ENCODE measurements at regions not wholly inside any gene's neighbourhood (a gene's known extent, or its start where the extent isn't known, plus 50 kb on each side); places are given as distances from the start of the nearest gene placed in this dataset.

GRCh38 chr17:6179017-6179416 lies 108.8 kb downstream of the WSCD1 start:
- peaks cover 3% of the 10 kb centered on the region for H3K36me3 Mint-ChIP-seq (ENCODE audit: low read depth, unreplicated experiment)
- H3K27ac Mint-ChIP-seq (ENCODE audit: unreplicated experiment): no peak overlapping the region
- H3K36me3 ChIP-seq (ENCODE audit: insufficient read depth, low read length): no peaks in the 10 kb centered on the region

GRCh38 chr17:6177941-6178694 lies 107.9 kb downstream of the WSCD1 start:
- Mint-ChIP-seq H3K4me1 (ENCODE audit: low read depth, unreplicated experiment) (no peaks in the 10 kb centered on the region), H3K36me3 (ENCODE audit: low read depth, unreplicated experiment) (peaks cover 3% of the 10 kb centered on the region), H3K27ac (ENCODE audit: unreplicated experiment) (no peak overlapping the region), H3K27me3 (ENCODE audit: low read depth, unreplicated experiment) (peaks cover 42% of the 10 kb centered on the region), H3K4me3 (ENCODE audit: unreplicated experiment) (no peak overlapping the region), H3K9me3 (ENCODE audit: unreplicated experiment) (peaks cover 3% of the 10 kb centered on the region)
- Histone ChIP-seq H2AFZ (ENCODE audit: low read depth, low read length) (no peak overlapping the region), H3K9me3 (ENCODE audit: insufficient read depth, low read depth, low read length) (no peaks in the 10 kb centered on the region), H3K27me3 (ENCODE audit: insufficient read depth, low read length) (peaks cover 2% of the 10 kb centered on the region), H3K27ac (ENCODE audit: low read depth, low read length) (no peak overlapping the region), H3K9ac (ENCODE audit: low read length) (no peak overlapping the region), H3K79me2 (ENCODE audit: insufficient read depth, low read length) (no peaks in the 10 kb centered on the region), H3K36me3 (ENCODE audit: insufficient read depth, low read length) (no peaks in the 10 kb centered on the region), H3K4me2 (ENCODE audit: low read length) (no peak overlapping the region), H3K4me1 (ENCODE audit: insufficient read depth, low read length) (no peaks in the 10 kb centered on the region), H3K4me3 (ENCODE audit: insufficient read depth, low read depth, low read length) (no peak overlapping the region), H4K20me1 (ENCODE audit: insufficient read depth, low read length) (no peaks in the 10 kb centered on the region)
- TF ChIP-seq EZH2 (IDR thresholded peaks at IDR 0.05; ENCODE audit: insufficient read depth, low read length) (no peak), CTCF (IDR thresholded peaks at IDR 0.05; ENCODE audit: insufficient read depth, low read depth, low read length) (no peak)
- DNase-seq (ENCODE audit: low read depth) (no peak), FAIRE-seq (no peak)

More at GRCh38 chr17:6179017-6179416, 108.8 kb downstream of the WSCD1 start:
- FAIRE-seq (no peak), DNase-seq (ENCODE audit: low read depth) (no peak)
- Mint-ChIP-seq H3K4me1 (ENCODE audit: low read depth, unreplicated experiment) (no peaks in the 10 kb centered on the region), H3K9me3 (ENCODE audit: unreplicated experiment) (peaks cover 3% of the 10 kb centered on the region), H3K4me3 (ENCODE audit: unreplicated experiment) (no peak overlapping the region), H3K27me3 (ENCODE audit: low read depth, unreplicated experiment) (peaks cover 42% of the 10 kb centered on the region)
- no peaks in the 10 kb centered on the region for H3K79me2 ChIP-seq (ENCODE audit: insufficient read depth, low read length)
- no peaks in the 10 kb centered on the region for H3K9me3 ChIP-seq (ENCODE audit: insufficient read depth, low read depth, low read length)
- H3K9ac ChIP-seq (ENCODE audit: low read length): no peak overlapping the region
- no peaks in the 10 kb centered on the region for H3K4me1 ChIP-seq (ENCODE audit: insufficient read depth, low read length)
- H2AFZ ChIP-seq (ENCODE audit: low read depth, low read length): no peak overlapping the region
- no peaks in the 10 kb centered on the region for H4K20me1 ChIP-seq (ENCODE audit: insufficient read depth, low read length)
- TF ChIP-seq CTCF (IDR thresholded peaks at IDR 0.05; ENCODE audit: insufficient read depth, low read depth, low read length) (no peak), EZH2 (IDR thresholded peaks at IDR 0.05; ENCODE audit: insufficient read depth, low read length) (no peak)
- no peak overlapping the region for H3K4me3 ChIP-seq (ENCODE audit: insufficient read depth, low read depth, low read length)
- no peak overlapping the region for H3K27ac ChIP-seq (ENCODE audit: low read depth, low read length)
- H3K27me3 ChIP-seq (ENCODE audit: insufficient read depth, low read length): peaks cover 2% of the 10 kb centered on the region
- H3K4me2 ChIP-seq (ENCODE audit: low read length): no peak overlapping the region
